Ishikawa (cell line): ENCODE measurements at regions not wholly inside any gene's neighbourhood (a gene's known extent, or its start where the extent isn't known, plus 50 kb on each side); places are given as distances from the start of the nearest gene placed in this dataset.

Source experiments
- CEBPB ChIP-seq: IDR thresholded peaks from 2 replicates; pipeline ENCODE4 v1.6.1; 2012
- CREB1 ChIP-seq: IDR thresholded peaks from 2 replicates; pipeline ENCODE4 v1.6.1; 2012; ENCODE audit warnings: low read depth
- EGR1 ChIP-seq: IDR thresholded peaks from 2 replicates; pipeline ENCODE4 v1.6.1; 2012
- EP300 ChIP-seq: IDR thresholded peaks from 2 replicates; pipeline ENCODE4 v1.6.1; 2012; ENCODE audit warnings: borderline replicate concordance
- FOXM1 ChIP-seq: IDR thresholded peaks from 2 replicates; pipeline ENCODE4 v1.6.1; 2012; ENCODE audit warnings: low read depth, borderline replicate concordance
- RAD21 ChIP-seq: IDR thresholded peaks from 2 replicates; pipeline ENCODE4 v1.6.1; 2012; ENCODE audit warnings: low read depth
- REST ChIP-seq: IDR thresholded peaks from 2 replicates; pipeline ENCODE4 v1.6.1; 2012; ENCODE audit warnings: low read depth, mild to moderate bottlenecking
- TAF1 ChIP-seq: IDR thresholded peaks from 2 replicates; pipeline ENCODE4 v1.6.1; 2012; ENCODE audit warnings: low read depth, mild to moderate bottlenecking
- TCF12 ChIP-seq: IDR thresholded peaks from 2 replicates; pipeline ENCODE4 v1.6.1; 2012; ENCODE audit warnings: low read depth
- TEAD4 ChIP-seq: IDR thresholded peaks from 2 replicates; pipeline ENCODE4 v1.6.1; 2012
- USF1 ChIP-seq: IDR thresholded peaks from 2 replicates; pipeline ENCODE4 v1.6.1; 2012
- YY1 ChIP-seq: IDR thresholded peaks from 2 replicates; pipeline ENCODE4 v1.6.1; 2012; ENCODE audit warnings: low read depth
- ZBTB7A ChIP-seq: IDR thresholded peaks from 2 replicates; pipeline ENCODE4 v1.6.1; 2012; ENCODE audit warnings: low read depth
- TF ChIP-seq, protein P1 (sequence below): IDR thresholded peaks from 2 replicates; pipeline ENCODE4 v1.6.1; 2012

GRCh38 chr1:106398391-106398790, 658.1 kb upstream of the PRMT6 start:
- no peak for TF ChIP-seq REST
- TF ChIP-seq FOXM1, result no peak
- TF ChIP-seq CREB1, result no peak
- TF ChIP-seq ZBTB7A, result no peak
- TF ChIP-seq, protein P1, sequence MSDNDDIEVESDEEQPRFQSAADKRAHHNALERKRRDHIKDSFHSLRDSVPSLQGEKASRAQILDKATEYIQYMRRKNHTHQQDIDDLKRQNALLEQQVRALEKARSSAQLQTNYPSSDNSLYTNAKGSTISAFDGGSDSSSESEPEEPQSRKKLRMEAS, result no peak
- no peak for TF ChIP-seq EGR1
- no peak for TF ChIP-seq TCF12
- TF ChIP-seq EP300, result no peak
- TF ChIP-seq CEBPB, result peak; percentile 70
- TF ChIP-seq YY1, result no peak
- no peak for TF ChIP-seq TEAD4
- TF ChIP-seq RAD21, result no peak
- no peak for TF ChIP-seq USF1
- no peak for TF ChIP-seq TAF1
